GM23248 (cell line): ENCODE measurements at regions not wholly inside any gene's neighbourhood (a gene's known extent, or its start where the extent isn't known, plus 50 kb on each side); places are given as distances from the start of the nearest gene placed in this dataset.

ENCODE experiments used
- EZH2 ChIP-seq: fragments of 200-600 bp; sonication (generic); IDR thresholded peaks from 2 replicates; pipeline ENCODE4 v1.6.1; 2018; ENCODE audit warnings: antibody characterized with exemption, mild to moderate bottlenecking; ENCODE audit not compliant: insufficient read depth, poor library complexity, severe bottlenecking
- EZH2phosphoT487 ChIP-seq: fragments of 200-600 bp; sonication (generic); IDR thresholded peaks from 2 replicates; pipeline ENCODE4 v1.6.1; 2018; ENCODE audit warnings: antibody characterized with exemption, moderate library complexity, mild to moderate bottlenecking, low read depth; ENCODE audit not compliant: insufficient read depth

GRCh38 chr4:26099967-26100366 is 185.9 kb downstream of the SMIM20 start:
- no peak for TF ChIP-seq EZH2
- no peak for TF ChIP-seq EZH2phosphoT487
